BE2C (cell line): ENCODE measurements at regions not wholly inside any gene's neighbourhood (a gene's known extent, or its start where the extent isn't known, plus 50 kb on each side); places are given as distances from the start of the nearest gene placed in this dataset.

Source experiments
- DNase-seq: peaks from one replicate; pipeline ENCODE4 v3.0.0-alpha.2; 2020
- H3K27me3 ChIP-seq: fragments of 250-450 bp; sonication (Bioruptor Pico); 2 replicates; pipeline ENCODE4 v1.5.1; 2020; ENCODE audit warnings: mild to moderate bottlenecking
- H3K36me3 ChIP-seq: fragments of 250-450 bp; sonication (Bioruptor Pico); 2 replicates; pipeline ENCODE4 v1.5.1; 2020; ENCODE audit warnings: mild to moderate bottlenecking
- H3K4me1 ChIP-seq: fragments of 250-450 bp; sonication (Bioruptor Pico); 2 replicates; pipeline ENCODE4 v1.5.1; 2020
- H3K4me3 ChIP-seq: 2 replicates; pipeline ENCODE4 v1.5.1; 2011; ENCODE audit warnings: low read depth, low read length
- H3K9me3 ChIP-seq: fragments of 250-450 bp; sonication (Bioruptor Pico); 2 replicates; pipeline ENCODE4 v1.5.1; 2020
- CTCF ChIP-seq: IDR thresholded peaks from 2 replicates; pipeline ENCODE4 v1.5.1; 2012; ENCODE audit warnings: mild to moderate bottlenecking, low read depth, low read length

GRCh38 chrX:145613894-145614293 is 203.7 kb upstream of the SLITRK2 start:
- TF ChIP-seq CTCF = no peak
- Histone ChIP-seq H3K9me3 (no peaks in the 10 kb centered on the region), H3K4me1 (no peaks in the 10 kb centered on the region), H3K4me3 (no peak overlapping the region), H3K36me3 (no peaks in the 10 kb centered on the region), H3K27me3 (no peaks in the 10 kb centered on the region)
- no peak for DNase-seq

- Histone ChIP-seq H3K36me3 (no peaks in the 10 kb centered on the region), H3K27me3 (no peaks in the 10 kb centered on the region), H3K9me3 (no peaks in the 10 kb centered on the region), H3K4me3 (no peak overlapping the region), H3K4me1 (no peaks in the 10 kb centered on the region)
- no peak for TF ChIP-seq CTCF
- DNase-seq = no peak
Observed at GRCh38 chrX:145620666-145621065, 197.0 kb upstream of the SLITRK2 start.

- Histone ChIP-seq H3K9me3 (no peaks in the 10 kb centered on the region), H3K4me3 (no peak overlapping the region), H3K27me3 (no peaks in the 10 kb centered on the region), H3K4me1 (no peaks in the 10 kb centered on the region), H3K36me3 (no peaks in the 10 kb centered on the region)
- no peak for TF ChIP-seq CTCF
- DNase-seq = no peak
Observed at GRCh38 chrX:145623453-145623852, 194.2 kb upstream of the SLITRK2 start.

GRCh38 chrX:145630081-145630480 is 187.5 kb upstream of the SLITRK2 start:
- Histone ChIP-seq H3K4me1 (no peaks in the 10 kb centered on the region), H3K27me3 (no peaks in the 10 kb centered on the region), H3K4me3 (no peak overlapping the region), H3K36me3 (no peaks in the 10 kb centered on the region), H3K9me3 (no peaks in the 10 kb centered on the region)
- no peak for TF ChIP-seq CTCF
- no peak for DNase-seq

- no peak for TF ChIP-seq CTCF
- Histone ChIP-seq H3K9me3 (no peaks in the 10 kb centered on the region), H3K27me3 (no peaks in the 10 kb centered on the region)
Observed at GRCh38 chrX:145630806-145631435, 186.7 kb upstream of the SLITRK2 start.

GRCh38 chrX:145631461-145631951 is 186.1 kb upstream of the SLITRK2 start:
- H3K4me3 ChIP-seq = no peak overlapping the region
- H3K9me3 ChIP-seq = no peaks in the 10 kb centered on the region
- H3K4me1 ChIP-seq = no peaks in the 10 kb centered on the region
- no peaks in the 10 kb centered on the region for H3K27me3 ChIP-seq
- no peaks in the 10 kb centered on the region for H3K36me3 ChIP-seq
- no peak for TF ChIP-seq CTCF
- DNase-seq = no peak

More at GRCh38 chrX:145630806-145631435, 186.7 kb upstream of the SLITRK2 start:
- Histone ChIP-seq H3K4me1 (no peaks in the 10 kb centered on the region), H3K4me3 (no peak overlapping the region), H3K36me3 (no peaks in the 10 kb centered on the region)
- no peak for DNase-seq
